Activated CD4-positive, alpha-beta T cell treated with anti-CD3 and anti-CD28 coated beads, Interleukin-2, amount 50 U/mL, for 1 hour (primary cell): ENCODE measurements at regions not wholly inside any gene's neighbourhood (a gene's known extent, or its start where the extent isn't known, plus 50 kb on each side); places are given as distances from the start of the nearest gene placed in this dataset.

Source experiments
- DNase-seq: peaks from one replicate; pipeline ENCODE4 v3.0.0-alpha.2; 2020

- no peak for DNase-seq
These were observed 910.3 kb upstream of the LCORL start for GRCh38 chr4:18931643-18932377.

- DNase-seq, result no peak
These were observed 908.9 kb upstream of the LCORL start for GRCh38 chr4:18930487-18930886.

DNA sequence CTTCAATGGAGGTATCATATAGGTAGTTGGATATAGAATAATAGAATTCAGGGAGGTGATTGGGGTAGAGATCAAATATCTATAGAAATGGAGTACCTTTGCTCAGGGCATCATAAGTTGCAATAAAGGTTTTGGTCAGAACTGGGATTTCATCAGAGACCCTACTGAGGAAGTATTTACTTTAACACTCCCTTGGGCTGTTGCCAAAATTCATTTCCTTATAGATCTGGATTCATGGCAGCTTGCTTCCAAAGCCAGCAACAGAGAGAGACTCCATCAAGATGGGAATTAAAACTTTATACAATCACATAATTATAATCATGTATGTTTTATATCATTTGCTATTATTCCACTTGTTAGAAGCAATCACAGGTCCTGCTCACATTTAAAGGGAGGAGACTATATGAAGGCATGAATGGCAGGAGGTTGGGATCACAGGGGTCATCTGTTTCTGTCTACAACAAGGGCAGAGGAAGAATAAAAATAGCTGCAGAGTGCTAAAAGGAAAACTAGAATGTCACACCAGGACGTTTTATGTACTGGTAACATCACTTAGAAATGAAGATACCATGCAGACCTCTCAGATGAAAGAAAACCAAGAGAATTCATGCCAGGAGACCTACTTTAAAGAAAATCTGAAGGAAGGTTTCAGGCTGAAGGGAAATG, 902.1 kb upstream of the LCORL start:
- DNase-seq, result no peak

GRCh38 chr4:18917689-18918088, 896.1 kb upstream of the LCORL start:
- no peak for DNase-seq

DNA sequence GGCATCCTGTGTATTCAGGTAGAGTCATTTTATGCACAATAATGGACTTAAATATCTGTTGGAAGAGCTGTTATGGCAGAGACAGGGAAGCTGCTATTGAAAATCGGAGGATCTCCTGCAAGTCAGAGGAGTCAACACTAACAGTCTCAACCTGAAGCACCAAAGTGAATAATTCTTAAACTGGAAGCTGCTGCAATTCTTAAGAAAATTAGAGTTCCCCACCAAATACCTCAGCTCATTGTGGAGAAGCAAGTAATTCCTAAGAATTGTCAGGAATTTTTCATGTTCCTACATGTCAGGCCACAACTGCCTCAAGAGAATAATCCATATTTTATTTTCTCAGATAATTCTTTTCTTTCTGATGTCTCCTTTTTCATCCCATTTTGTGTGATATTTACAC, 892.6 kb upstream of the LCORL start:
- no peak for DNase-seq

- DNase-seq, result no peak
These were observed 873.4 kb upstream of the LCORL start for GRCh38 chr4:18894928-18895327.

DNA sequence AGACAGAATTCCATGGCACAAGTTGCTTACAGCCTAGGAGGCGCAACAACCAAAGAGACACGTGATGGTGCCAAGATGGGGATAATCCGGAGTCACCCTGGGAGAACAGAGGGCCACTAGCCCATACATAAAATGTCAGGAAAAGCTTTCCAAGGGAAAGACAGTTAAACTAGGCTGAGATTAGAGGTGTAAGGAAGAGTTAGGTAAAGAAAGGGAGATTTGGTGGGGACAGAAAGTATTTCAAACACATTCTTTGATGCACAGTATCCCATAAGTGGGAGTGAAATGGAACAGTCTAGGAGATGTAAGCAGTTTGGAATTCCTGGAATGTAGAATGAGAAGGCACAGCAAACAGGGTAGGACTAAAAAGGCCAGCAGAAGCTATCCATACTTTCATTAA, 860.9 kb upstream of the LCORL start:
- DNase-seq, result no peak

GRCh38 chr4:18881556-18881955, 860.0 kb upstream of the LCORL start:
- no peak for DNase-seq

- no peak for DNase-seq
These were observed 859.3 kb upstream of the LCORL start for GRCh38 chr4:18880871-18881270.

DNA sequence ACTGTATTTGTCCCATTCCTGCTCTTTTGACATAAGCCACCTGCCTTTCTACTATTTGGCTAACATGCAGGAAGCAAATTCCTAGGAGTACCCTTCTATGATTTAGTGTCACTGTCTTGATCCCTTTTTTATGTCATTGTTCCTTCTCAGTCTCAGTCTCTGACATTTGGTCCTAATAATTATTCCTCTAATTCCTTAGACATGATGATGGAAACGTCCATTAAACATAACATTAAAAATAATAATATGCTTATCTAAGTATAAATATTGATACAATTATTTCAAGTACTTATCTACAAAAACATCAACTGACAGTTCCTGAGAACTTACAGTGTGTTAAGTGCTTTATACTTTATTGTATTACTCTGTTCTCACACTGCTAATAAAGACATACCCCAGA, 857.0 kb upstream of the LCORL start:
- no peak for DNase-seq

GRCh38 chr4:18869166-18869565, 847.6 kb upstream of the LCORL start:
- DNase-seq, result no peak

- DNase-seq, result no peak
These were observed 839.4 kb upstream of the LCORL start for GRCh38 chr4:18860836-18861530.

- no peak for DNase-seq
These were observed 837.9 kb upstream of the LCORL start for GRCh38 chr4:18859468-18859867.

- DNase-seq, result no peak
These were observed 836.8 kb upstream of the LCORL start for GRCh38 chr4:18858229-18858922.

DNA sequence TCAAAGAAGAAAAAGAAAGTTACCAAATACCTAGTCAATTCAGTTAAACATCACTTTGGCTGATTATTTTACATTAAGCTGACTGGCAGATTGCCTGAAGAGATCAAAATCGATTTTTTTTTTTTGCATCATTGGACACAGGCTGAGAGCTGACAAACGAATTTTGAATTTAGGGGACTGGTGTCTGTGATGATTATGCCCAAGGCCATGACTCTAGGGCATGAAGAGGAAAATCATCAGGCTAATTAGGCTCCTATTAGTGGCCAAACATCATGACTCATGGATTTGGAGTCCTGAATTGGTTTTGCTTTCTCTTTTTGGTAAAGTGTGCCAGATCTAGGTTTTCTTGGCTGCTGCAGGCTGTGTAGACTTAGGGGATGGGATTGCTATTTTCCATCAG, 829.3 kb upstream of the LCORL start:
- DNase-seq, result no peak

DNA sequence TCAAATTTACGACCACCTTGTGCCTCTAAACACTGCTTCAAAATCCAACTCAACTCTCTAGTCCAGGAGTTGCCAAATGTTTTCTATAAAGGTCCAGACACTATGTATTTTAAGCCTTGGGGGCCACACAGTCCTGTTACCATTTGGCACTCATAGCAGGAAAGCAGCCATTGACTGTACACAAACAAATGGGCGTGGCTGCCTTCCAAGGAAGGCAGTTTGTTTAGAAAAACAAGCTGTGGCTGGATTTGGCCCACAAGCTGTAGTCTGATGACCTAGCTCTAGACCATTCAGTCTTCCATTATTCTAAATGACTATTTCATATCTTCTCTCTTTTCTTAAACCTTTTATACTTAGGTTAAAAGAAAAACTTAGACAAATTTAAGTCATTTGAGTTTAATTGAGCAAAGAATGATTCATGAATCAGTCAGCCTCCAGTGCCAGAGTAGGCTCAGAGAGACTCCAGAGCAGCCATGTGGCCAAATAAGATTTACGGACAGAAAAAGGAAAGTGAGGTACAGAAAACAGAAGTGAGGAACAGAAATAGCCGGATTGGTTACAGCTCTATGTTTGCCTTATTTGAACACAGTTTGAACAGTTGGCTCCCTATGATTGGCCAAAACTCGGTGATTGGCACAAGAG, 825.8 kb upstream of the LCORL start:
- no peak for DNase-seq

- no peak for DNase-seq
These were observed 824.8 kb upstream of the LCORL start for GRCh38 chr4:18846313-18846712.

DNA sequence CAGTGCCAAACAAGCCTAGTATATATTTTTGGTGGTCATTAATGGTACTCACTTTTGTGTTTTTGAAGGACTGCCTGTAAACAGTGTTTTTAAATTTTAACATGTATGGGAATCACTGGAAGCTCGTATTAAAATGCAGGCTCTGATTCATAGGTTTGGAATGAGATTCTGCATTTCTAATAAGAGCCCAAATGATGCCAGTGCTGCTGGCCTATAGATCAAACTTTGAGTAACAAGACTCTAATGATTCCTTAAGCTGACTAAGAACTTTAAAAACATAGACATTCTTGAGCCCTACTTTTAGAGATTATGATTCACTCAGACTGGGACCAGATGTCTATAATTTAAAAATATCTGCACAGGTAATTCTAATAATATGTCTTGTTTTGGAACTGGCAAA, 823.2 kb upstream of the LCORL start:
- DNase-seq, result no peak

DNA sequence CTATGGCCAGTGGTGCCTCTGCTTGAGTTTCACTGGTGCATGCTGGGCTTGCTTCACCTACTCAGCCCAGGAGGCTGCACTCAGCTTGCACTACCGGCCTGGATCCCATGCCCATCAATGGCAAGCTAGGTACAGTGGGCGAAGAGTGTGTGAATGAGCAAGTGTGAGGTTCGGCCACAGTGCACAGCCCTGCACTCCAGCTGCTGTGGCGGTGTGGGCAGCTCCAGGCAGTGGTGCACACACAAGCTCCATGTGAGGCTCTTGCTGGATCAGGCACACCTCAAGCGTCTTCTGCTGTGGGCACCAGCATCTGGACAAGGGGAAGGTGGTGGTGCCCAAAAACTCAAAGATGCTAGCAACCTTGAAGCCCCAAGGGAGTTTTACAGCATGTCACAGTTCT, 820.9 kb upstream of the LCORL start:
- DNase-seq, result no peak

GRCh38 chr4:18840481-18840880, 818.9 kb upstream of the LCORL start:
- no peak for DNase-seq

DNA sequence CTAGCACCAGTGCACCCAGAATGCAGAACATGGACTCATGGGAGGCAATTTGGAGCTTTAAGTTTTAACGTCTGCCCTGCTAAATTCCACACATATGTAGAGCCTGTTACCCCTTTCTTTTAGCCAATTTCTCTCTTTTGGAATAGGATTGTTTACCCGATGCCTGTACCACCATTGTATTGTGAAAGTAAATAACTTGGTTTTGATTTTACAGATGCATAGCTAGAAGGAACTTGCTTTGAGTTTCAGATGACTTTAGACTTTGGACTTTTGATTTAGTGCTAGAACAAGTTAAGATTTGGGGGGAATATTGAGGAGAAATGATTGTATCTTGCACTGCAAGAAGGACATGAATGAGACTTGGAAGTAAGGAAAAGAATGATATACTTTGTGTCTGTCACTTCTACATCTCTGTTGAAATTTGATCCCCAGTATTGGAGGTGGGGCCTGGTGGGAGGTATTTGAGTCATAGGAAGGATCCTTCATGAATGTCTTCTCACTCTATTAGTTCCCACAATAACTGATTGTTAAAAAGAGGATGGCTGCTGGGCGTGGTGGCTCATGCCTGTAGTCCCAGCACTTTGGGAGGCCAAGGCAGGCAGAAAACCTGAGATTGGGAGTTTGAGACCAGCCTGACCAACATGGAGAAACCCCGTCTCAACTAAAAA, 794.8 kb upstream of the LCORL start:
- no peak for DNase-seq

GRCh38 chr4:18815779-18816173, 794.2 kb upstream of the LCORL start:
- no peak for DNase-seq
